ENCODE measurements at regions not wholly inside any gene's neighbourhood (a gene's known extent, or its start where the extent isn't known, plus 50 kb on each side); places are given as distances from the start of the nearest gene placed in this dataset.

- no peak for TF ChIP-seq CTCF (IDR thresholded peaks at IDR 0.05)
- no peak for TF ChIP-seq EZH2 (IDR thresholded peaks at IDR 0.05)
Measured at GRCh38 chr2:121977326-121977725, 221.9 kb downstream of the TSN start.

Data from neural progenitor cell (in vitro differentiated cells).